COR-L47 (cell line): ENCODE measurements at regions not wholly inside any gene's neighbourhood (a gene's known extent, or its start where the extent isn't known, plus 50 kb on each side); places are given as distances from the start of the nearest gene placed in this dataset.
"Not testable (repeated sequence)": the region's sequence is repeated elsewhere in the genome, so short reads cannot be mapped to it uniquely, and the experiment has no call there.

Experiments used
- DNase-seq: peaks from one replicate; lab custom pipeline; 2025; lab: John Stamatoyannopoulos, UW

- no peak for DNase-seq
These were observed 110.3 kb upstream of the TMEM170B start for GRCh38 chr6:11427091-11427722.

- no peak for DNase-seq
These were observed 111.0 kb upstream of the TMEM170B start for GRCh38 chr6:11426571-11426970.

GRCh38 chr6:11425876-11426275 lies 111.7 kb upstream of the TMEM170B start:
- no peak for DNase-seq

GRCh38 chr6:11425431-11425871 lies 112.1 kb upstream of the TMEM170B start:
- no peak for DNase-seq

DNA sequence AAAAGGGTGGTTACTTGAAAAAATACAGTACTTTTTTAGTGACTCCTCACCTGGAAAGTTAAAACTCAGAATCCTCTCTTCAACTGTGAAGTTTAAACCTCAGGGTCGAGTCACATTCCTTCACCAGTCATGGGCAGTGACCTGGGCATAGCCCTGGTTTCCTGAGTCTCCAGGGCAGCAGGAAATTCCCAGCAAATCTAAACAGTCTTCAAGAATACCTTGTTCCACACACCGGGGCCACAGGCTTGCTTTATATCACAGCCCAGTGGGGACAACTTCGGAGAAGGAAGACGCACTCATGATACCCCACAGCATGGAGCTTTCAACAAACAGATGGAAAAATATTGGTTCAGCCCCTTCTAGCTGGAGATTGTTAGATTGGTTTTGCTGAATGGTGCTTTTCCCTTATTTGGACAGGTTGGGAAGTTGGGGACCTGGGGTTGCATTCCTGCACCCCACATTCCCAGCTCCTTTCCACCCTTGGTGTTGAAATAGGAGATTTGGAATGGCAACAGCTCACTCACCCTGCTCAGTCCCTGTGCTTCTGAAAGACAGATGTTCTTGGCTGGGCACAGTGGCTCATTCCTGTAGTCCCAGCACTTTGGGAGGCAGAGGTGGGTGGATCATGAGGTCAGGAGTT lies 113.0 kb upstream of the TMEM170B start:
- DNase-seq = no peak

GRCh38 chr6:11423667-11424066 lies 113.9 kb upstream of the TMEM170B start:
- DNase-seq = no peak

- no peak for DNase-seq
These were observed 114.5 kb upstream of the TMEM170B start for GRCh38 chr6:11423072-11423471.

GRCh38 chr6:11419763-11420453 lies 117.6 kb upstream of the TMEM170B start:
- no peak for DNase-seq

- no peak for DNase-seq
These were observed 119.2 kb upstream of the TMEM170B start for GRCh38 chr6:11418290-11418905.

GRCh38 chr6:11416936-11417576 lies 120.5 kb upstream of the TMEM170B start:
- no peak for DNase-seq

- DNase-seq = not testable (repeated sequence)
These were observed 121.2 kb upstream of the TMEM170B start for GRCh38 chr6:11416099-11416935.

DNA sequence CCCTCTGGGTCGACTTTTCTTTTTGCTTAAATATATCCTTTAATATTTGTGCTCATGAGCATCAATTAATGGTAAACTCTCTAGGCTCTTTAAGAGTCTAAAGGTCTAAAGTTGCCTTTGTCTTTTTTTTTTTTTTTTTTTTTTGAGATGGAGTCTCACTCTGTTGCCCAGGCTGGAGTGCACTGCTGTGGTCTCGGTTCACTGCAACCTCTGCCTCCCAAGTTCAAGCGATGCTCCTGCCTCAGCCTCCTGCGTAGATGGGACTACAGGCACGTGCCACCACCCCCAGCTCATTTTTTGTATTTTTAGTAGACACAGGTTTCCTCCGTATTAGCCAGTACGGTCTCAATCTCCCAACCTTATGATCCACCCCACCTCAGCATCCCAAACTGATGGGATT lies 122.0 kb upstream of the TMEM170B start:
- no peak for DNase-seq

DNA sequence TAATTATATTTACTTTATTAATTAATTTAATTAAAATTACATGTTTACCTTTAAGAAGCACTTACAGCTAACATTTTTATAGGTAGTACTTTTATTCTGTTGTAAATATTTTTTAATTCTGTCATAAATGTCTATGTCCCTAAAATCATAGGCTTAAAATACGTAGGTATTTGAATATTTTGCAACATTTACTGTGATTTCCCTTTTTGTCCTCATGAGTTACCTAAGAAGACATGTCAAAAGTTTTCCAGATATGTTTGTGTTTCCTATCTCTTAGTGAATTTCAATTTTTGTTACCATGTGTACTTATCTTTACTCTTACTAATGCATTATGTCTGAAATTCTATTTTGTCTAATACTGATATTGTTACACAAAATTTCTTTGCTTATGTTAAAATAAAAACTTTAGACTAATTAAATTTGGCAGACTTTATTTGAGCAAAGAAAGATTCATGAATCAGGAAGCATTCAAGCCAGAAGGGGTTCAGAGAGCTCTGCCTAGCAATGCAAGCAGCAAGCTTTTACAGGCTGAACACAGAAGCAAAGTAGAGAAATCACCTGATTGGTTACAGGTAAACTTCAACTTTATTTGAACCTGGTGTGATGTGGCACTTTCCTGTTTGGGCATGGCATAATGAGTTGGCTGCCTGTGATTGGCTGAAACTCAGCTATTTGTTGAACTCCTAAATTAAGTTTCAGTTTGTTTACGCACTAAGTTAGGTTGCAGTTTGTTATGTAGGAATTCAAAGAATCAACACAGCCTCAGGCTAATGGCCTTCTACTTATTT lies 123.2 kb upstream of the TMEM170B start:
- DNase-seq = no peak

- no peak for DNase-seq
These were observed 123.8 kb upstream of the TMEM170B start for GRCh38 chr6:11413728-11414127.

GRCh38 chr6:11413117-11413687 lies 124.3 kb upstream of the TMEM170B start:
- DNase-seq = no peak

- DNase-seq = no peak
These were observed 124.9 kb upstream of the TMEM170B start for GRCh38 chr6:11412616-11413015.

GRCh38 chr6:11412011-11412424 lies 125.5 kb upstream of the TMEM170B start:
- DNase-seq = no peak

- DNase-seq = no peak
These were observed 126.0 kb upstream of the TMEM170B start for GRCh38 chr6:11411593-11411992.

GRCh38 chr6:11410539-11411307 lies 126.8 kb upstream of the TMEM170B start:
- DNase-seq = no peak
